GM19238 (cell line): ENCODE measurements at regions not wholly inside any gene's neighbourhood (a gene's known extent, or its start where the extent isn't known, plus 50 kb on each side); places are given as distances from the start of the nearest gene placed in this dataset.
"Not testable (repeated sequence)": the region's sequence is repeated elsewhere in the genome, so short reads cannot be mapped to it uniquely, and the experiment has no call there.

Experiments used
- DNase-seq: peaks from one replicate; pipeline ENCODE4 v3.0.0; 2011; ENCODE audit warnings: low spot score; ENCODE audit not compliant: insufficient read length

DNA sequence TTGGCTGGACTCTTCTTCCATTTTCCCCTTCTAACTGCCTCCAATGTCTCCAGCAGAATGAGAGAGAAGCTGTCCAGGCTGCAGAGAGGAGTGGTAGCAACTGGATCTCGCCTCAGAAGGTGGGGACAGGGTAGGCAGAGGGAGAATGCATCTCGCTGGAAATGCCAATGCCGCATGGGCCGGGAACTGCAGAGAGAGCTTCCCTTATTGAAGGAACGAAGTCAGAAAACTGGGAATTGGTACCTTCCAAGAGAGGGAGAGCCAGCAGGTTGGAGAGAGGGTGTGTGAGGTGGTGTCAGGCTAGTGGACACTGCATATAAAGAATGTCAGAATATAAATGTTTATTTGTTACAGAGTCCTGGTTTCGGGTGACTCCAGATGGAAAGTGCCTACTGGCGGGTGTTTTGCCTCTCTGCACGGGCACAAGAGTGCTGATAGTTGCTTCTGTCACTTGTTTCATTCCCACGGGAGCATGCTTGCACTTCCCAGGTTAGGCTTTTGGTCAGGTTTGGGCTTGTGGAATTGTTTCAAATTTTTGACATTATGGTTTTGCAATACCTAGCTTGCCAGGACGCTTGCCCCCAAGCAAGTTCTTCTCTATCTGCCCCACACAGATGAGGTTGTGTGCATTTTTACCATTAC lies 156.8 kb upstream of the STS start:
- no peak for DNase-seq

DNA sequence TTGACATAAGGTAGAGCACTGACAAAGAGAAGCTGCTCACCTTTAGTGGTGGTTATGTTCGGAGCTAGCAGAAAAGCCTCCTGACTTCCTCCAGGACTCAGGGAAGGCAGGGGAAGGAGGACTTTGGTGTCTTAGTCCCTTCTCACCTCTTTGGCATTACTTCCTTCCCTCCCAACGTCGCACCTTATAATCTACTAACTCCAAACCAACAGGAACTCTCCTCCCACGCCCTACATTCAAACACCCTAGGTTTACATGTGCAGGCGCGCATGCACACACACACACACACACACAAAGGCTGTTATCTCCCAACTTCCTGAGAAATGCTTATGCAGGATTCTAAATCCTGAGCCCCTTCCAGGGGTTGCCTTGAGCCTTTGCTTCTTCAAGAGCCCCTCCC lies 157.7 kb upstream of the STS start:
- no peak for DNase-seq

DNA sequence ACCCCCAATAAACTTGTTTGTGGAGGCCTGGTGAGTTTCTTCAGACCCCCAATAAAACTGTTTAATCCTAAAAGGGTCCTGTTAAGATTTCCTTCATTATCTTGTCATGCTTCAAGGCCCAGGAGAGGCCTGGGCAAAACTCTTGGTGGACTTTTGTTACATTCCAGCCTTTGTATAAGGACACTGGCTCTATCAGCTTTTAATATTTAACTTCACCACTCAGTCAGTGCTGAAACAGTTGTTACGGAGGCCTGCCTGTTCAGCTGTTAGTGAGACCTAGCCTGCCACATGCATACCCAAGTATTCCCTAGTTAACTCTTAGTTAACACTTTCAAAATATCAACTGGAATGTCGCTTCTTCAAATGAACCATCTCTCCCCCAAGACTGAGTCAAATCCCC lies 158.8 kb upstream of the STS start:
- DNase-seq: not testable (repeated sequence)

DNA sequence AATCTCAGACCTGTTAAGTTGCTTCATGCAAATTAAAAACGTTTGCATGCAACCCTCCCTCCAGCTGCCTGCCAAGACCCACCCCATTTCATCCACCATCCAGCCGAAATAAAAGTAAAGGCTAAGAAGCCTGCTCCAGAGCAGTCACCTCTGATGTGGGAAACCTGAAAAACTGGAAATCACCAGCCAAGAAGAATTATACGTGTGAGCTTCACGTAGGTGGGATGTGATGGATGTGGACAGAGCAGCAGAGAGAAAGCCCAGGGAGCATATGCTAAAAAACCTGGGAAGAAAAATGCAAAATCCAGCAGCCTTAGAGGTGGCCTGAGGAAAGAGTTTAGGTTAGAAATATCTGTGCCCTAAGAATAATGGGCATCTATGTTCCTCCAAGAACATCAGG lies 160.6 kb upstream of the STS start:
- DNase-seq: no peak

DNA sequence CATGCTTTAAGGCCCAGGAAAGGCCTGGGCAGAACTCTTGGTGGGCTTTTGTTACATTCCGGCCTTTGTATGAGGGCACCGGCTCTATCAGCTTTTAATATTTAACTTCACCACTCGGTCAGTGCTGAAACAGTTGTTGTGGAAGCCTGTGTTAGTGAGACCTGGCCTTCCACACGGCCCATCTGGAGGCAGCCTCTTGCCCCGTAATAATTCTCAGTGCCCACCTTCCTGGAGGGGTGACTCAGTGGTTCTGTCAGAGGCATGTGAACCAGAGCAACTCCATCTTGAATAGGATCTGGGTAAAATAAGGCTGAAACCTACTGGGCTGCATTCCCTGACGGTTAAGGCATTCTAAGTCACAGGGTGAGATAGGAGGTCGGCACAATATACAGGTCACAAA lies 162.0 kb upstream of the STS start:
- no peak for DNase-seq

DNA sequence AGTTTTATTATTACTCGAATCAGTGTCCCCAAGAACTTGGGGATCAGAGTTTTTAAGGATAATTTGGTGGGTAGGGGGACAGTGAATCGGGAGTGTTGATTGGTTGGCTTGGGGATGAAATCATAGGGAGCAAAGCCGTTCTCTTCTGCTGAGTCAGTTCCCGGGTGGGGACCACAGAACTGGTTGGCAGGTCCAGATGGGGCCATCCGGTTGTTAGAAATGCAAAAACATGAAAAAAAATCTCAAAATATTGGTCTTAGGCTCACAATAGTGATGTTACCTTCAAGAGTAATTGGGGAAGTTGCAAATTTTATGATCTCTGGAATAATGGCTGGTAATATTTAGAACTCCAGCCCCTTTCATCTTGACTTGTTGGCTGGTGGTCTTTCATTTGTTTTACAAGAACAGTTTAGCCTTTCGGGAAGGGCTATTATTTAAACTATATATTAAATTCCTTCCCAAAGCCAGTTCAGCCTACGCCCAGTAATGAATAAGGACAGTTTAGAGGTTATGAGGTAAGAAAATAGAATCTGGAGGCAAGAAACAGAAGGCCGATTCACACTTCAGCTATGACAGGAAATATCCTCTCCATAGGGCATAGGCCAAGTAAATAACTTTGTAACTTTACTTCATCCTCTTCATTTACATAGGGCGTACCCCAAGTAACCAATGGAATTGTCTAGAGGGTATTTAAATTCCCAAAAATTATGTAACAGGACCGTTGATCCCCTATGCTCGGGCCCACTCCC lies 164.1 kb upstream of the STS start:
- DNase-seq: no peak

DNA sequence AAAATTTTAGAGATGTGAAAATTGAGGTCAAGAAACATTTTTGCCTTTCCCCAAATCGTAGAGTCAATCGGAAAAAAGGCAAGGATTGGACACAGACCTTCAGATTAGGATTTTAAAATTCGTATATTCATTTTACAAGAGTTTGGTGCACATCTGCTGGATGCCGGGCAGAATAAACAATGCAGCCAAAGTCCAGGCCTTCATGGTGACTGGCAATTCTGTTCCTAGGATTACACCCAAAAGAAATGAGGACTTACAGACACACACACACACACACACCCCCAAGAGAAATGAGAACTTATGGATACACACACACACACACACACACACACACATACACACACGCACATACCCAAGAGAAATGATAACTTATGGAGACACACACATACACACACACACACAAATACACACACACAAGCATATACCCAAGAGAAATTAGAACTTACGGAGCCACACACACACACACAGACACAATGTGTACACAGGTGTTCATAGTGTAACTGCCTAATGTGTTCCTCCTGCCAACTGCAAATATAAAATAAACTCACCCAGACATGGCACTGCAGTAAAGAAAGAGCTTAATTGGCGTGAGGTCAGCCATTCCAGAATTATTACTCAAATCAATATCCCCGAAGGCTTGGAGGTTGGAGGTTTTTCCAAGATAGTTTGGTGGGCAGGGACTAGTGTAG lies 165.7 kb upstream of the STS start:
- no peak for DNase-seq

DNA sequence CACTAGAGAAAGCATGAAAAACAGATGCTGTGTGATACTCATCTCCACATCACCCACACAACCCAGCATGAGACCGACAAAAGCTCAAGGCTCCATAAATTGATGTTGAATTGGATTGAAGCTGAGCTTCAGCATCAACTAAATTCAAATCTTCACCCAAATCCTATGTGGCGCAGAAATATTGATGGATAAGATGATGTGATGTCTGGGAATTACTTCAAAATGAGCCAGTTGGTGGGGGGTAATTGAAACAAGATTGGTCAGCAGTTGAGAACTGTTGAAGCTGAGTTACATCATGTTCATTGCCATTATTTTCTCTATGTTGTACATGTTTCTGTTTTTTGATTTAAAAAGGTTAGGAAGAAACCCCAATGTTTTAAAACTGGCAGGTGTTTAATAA lies 166.5 kb upstream of the STS start:
- no peak for DNase-seq

DNA sequence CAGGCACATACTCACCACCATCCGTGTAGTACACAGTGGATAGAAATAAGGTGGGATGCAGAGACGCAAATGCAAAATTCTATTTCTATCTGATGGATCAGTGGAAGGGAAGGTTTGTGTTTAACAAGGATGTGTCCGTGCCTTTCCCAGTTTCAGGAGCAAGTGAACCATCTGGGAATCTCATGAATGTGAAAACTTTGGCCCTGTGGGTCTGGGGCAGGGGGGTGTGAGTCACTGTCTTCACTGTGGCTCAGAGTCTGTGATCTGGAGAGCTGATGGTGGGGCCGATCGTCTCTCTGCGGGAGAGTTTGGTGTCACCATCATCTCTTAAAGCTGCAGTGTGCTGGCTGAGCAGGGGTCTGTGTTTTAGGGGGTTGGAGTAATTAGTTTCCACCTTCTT lies 179.3 kb upstream of the STS start:
- no peak for DNase-seq

DNA sequence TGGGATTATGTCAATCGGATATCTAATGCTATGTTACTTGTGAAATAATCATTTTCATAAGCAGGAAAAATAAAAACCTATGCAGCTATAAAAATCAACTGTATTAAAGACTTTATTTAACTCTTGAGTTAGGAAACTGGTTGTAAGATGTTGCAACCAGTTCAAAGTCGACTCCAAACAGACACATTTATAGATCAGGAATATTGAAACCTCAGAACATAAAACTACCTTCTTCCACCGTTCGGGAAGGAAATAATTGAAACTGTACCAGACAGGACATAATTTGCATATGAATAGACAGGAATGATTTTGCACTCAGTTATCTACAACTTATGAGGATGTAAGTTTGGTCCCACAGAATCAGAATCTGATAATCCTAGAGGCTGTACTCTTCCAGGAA lies 181.8 kb upstream of the STS start:
- DNase-seq: no peak

DNA sequence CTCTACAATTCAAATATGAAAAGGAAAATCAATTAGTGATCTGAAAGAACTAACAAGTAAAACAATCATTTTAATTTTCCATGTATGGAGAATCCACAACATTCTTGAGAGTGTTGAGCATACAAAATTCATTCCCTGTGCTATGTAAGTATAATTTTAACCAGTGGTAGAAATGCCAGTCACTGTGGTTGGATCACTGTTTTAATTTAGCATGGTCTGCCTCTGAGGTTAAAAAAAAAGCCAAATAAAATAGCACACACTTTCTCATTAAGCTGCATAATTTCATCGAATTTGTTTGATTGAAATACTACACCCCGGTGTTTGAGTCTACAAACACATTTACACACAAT lies 185.5 kb upstream of the STS start:
- DNase-seq: no peak

DNA sequence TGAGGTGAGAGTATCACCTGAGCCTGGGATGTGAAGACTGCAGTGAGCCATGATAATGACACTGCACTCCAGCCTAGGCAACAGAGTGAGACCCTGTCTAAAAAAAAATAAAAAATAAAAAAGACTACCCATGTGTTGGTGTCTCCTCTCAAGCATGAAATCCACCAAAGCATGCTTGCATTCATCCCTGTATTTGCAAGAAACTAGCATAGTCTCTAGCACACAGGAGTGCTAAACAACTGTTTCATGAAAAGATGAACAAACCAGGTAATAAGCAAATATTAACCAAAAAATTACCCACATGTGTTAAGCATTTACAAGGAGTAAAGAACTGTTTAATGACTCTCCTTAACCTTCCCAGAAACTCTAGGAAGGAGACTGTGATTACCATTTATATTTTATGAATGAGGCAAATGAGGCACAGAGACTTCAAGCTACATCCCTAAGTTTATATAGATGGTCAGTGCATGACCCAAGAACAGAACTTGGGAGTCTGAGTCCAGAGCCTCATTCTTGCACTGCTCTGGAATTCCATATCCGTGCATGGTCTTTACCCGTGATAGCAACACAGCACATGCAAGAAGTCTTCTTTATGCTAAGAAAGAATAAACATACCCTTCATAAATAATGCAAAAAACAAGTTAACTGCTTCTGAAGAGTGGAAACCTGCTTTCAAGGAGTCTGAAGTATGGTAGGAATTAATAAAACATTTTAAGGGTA lies 186.1 kb upstream of the STS start:
- DNase-seq: no peak

DNA sequence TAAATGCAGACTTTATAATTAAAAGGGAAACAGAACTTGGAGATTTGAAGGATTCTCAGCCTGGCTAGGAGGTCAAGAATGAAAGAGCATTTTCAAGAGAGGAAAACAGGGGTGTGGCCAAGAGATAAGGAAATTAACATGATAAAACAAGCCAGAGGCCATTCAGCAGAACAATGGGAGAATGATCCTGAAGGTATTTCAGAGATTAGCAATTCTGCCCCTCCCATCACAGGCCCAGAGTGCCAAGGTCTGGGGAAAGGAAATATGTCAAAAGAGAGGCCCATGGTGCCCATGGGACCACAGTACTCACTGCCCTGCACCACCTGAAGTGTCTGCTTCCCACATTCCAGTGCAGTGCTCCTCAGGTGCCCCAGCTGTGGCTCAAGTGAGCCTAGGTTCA lies 188.5 kb upstream of the STS start:
- DNase-seq: no peak

DNA sequence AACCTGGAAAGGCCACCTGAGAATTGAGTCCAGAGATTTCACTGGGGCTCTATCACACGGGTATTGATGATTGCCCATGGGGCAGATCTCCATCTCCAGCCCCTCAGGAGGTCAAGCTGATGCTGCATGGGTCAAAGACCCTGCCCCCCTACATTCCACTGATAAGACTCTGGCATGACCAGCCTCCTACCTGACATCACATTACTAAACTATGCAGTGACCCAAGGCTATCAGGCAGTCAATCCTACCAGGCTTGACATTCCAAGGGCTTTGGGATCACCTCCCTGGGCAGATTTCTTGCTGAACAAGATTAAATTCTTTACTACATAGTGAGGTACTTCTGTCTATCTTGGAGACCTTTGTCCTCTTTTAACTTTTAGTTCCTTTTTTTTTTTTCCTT lies 192.7 kb upstream of the STS start:
- DNase-seq: no peak

DNA sequence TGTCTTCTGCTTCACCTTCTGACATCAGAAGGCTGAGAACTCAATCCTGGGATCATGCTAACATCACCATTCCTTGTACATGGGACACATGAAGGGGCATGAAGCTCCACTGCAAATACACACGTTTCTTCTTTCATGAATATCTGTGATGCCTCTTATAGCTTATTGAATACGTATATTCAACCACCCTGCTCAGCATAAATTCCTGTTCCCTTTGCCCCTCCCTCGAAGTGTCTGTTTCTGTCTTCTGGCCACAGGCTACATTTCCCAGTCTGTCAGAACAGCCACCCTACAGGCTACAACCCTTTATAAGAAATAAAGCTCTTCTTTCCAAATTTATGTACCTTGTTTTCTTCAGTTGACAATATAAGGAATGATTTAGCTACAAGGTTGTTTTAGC lies 201.3 kb upstream of the STS start:
- DNase-seq: no peak

DNA sequence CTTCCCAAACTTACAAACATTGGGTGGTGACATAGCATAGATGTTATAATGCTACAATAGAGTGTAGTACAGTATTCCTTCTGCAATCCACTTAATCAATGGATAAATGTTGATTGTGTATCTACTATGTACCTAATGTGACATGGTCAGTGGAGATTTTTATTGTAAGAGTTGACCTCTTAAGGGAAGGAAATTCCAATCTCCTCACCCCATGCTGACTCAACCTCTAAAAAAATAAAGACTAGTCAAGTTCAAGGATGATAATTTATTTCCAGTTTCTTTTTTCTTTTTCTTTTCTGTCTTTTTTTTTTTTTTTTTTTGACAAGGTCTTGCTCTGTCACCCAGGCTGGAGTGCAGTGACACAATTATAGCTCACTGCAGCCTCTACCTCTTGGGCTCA lies 206.5 kb upstream of the STS start:
- no peak for DNase-seq

DNA sequence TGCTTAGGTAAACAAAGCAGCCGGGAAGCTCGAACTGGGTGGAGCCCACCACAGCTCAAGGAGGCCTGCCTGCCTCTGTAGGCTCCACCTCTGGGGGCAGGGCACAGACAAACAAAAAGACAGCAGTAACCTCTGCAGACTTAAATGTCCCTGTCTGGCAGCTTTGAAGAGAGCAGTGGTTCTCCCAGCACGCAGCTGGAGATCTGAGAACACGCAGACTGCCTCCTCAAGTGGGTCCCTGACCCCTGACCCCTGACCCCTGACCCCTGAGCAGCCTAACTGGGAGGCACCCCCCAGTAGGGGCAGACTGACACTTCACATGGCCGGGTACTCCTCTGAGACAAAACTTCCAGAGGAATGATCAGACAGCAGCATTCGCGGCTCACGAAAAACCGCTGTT lies 214.6 kb upstream of the STS start:
- DNase-seq: not testable (repeated sequence)

DNA sequence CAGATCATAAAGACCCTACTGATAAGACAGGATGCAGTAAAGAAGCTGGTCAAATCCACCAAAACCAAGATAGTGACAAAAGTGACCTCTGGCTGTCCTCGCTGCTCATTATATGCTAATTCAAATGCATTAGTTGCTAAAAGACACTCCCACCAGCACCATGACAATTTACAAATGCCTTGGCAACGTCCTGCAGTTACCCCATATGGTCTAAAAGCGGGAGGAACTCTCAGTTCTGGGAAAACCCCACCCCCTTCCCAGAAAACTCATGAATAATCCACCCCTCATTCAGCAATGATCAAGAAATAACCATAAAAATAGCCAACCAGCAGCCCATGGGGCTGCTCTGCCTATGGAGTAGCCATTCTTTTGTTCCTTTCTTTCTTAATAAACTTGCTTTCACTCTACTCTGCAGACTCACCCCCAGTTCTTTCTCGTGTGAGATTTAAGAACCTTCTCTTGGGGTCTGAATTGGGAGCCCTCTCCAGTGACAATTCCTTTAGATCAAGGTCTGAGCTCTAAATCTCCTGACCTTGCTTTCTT lies 217.1 kb upstream of the STS start:
- DNase-seq: no peak

DNA sequence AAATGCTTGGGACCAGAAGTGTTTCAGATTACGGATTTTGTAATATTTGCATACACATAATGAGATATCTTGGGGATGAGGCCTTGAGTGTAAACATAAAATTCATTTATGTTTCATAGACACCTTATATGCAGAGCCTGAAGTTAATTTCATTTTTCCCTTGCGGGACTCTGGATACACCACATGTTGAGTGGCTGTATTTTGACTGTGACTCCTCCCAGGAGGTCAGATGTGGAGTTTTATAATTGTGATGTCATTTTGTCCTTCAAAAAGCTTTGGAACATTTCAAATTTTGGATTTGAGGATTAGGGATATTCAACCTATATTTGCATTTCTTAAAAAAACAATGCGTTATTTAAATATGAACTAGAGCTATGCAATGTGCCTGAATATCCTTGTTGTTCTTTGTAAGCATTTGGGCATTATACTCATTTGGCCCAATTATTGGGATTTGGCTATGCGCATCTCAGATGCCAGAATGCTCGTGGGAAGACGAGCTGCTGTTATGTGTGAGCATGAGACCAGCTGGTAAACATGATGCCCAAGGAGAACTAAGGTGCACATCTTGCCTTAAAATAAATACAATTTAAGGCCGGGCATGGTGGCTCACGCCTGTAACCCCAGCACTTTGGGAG lies 223.0 kb upstream of the STS start:
- DNase-seq: no peak

DNA sequence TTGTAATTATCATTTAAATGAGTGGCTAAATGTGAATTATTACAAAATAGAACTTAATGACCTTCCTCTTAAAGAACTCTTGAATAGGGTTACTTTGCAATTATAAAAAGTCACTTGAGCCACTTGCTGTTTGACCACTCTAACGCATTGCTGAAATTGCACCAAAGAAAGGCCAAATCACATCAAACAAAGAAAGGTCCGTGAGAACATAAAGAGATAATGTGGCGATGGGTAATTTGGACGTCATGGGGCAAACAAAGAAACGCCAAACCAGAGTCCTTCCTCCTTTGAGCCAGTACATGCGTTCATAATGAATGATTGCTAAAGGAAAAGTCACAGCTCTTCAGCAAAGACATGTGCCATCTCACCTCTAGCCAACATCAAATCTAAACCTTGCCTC lies 229.8 kb upstream of the STS start:
- DNase-seq: no peak

DNA sequence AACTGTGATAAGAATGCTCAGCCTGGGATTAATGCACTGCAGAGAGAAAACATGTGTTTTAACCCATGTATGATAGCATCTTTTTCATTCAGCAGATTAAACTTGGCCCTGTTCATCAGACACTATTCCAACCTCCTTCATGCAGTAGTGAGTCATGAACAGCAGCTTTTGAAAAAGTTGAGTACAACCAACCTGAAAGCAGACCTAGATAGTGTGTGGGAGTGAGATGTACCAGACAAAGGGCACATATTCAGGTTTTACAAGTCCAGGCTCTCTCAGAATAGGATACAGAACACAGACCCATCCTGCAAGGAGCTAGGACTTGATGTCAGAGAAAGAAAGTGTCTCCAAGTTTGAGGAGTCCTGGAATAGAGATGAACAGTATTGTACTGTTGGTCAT lies 237.3 kb upstream of the STS start:
- no peak for DNase-seq

DNA sequence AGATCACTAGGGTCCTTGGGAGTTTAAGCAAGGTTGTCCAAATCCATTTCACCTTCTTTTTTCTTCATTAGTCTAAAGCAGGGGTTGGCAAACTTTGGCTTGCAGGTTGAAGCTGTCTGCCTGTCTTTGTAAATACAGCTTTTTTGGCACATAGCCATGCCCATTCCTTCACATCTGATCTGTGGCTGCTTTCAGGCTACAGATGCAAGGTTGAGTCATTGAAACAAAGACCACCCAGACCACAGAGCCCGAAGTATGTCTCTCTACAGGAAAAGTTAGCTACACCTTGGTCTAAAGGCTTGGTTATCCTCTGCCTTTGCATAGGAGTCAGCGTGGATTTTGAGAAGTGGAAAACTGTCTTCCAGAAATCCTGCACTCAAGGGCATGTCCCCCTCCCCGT lies 238.1 kb upstream of the STS start:
- no peak for DNase-seq
